Stomach (tissue), 4 donors: ENCODE measurements at regions not wholly inside any gene's neighbourhood (a gene's known extent, or its start where the extent isn't known, plus 50 kb on each side); places are given as distances from the start of the nearest gene placed in this dataset.

ENCODE experiments used
- CTCF ChIP-seq, 7 experiments: fragments of 450-650 bp in 4 of 7; fragments of 200-600 bp in 3 of 7; sonication (generic) in 3 of 7; IDR thresholded peaks; one replicate each; pipeline ENCODE4 v1.5.1; 2016 to 2019; ENCODE audit warnings: antibody characterized with exemption in 7 of 7, control low read depth in 2 of 7, mild to moderate bottlenecking in 1 of 7
- POLR2A ChIP-seq, 4 donors: fragments of 450-650 bp; IDR thresholded peaks; one replicate each; pipeline ENCODE4 v1.6.1; 2016; ENCODE audit warnings: antibody characterized with exemption in 4 of 4, control low read depth in 2 of 4, mild to moderate bottlenecking in 1 of 4, moderate library complexity in 1 of 4
- POLR2AphosphoS5 ChIP-seq, 3 donors: sonication (generic); formaldehyde crosslinking; IDR thresholded peaks; one replicate each; pipeline ENCODE4 v1.6.1; 2016; ENCODE audit warnings: antibody characterized with exemption in 3 of 3

DNA sequence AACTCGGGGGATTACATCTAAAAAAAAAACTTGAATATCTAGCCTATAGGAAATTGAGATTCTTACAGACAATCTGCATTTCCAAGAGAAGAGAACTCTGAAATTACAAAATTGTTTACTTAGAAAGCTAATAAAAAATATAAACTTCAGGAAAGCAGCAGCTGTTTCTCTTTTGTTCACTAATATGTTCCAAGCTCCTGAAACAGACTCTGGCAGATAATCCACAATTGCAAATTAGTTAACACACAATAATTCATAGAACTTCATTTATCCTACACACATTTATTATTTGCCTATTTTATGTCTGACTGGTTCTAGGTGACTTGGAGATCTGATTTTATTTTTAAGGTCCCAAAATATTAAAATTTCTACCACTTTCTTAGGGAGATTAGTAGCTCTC is 83.8 kb downstream of the TMEM167A start:
- no peak for TF ChIP-seq CTCF (IDR thresholded peaks at IDR 0.05)
- TF ChIP-seq POLR2AphosphoS5 (IDR thresholded peaks at IDR 0.05) = no peak
- no peak for TF ChIP-seq POLR2A (IDR thresholded peaks at IDR 0.05)
